GM10248 (cell line): ENCODE measurements at regions not wholly inside any gene's neighbourhood (a gene's known extent, or its start where the extent isn't known, plus 50 kb on each side); places are given as distances from the start of the nearest gene placed in this dataset.
"Not testable (repeated sequence)": the region's sequence is repeated elsewhere in the genome, so short reads cannot be mapped to it uniquely, and the experiment has no call there.

Experiments used
- CTCF ChIA-PET: fragments of 300-600 bp; sonication (Branson Sonifier 250); formaldehyde crosslinking; extraction: SDS; loops from one replicate; lab custom pipeline; 2021; ENCODE audit warnings: antibody characterized with exemption; lab: Yijun Ruan, JAX
- POLR2A ChIA-PET: fragments of 350-650 bp; sonication (Branson Sonifier 250); formaldehyde crosslinking; extraction: SDS; loops from one replicate; lab custom pipeline; 2020; ENCODE audit warnings: antibody characterized with exemption; lab: Yijun Ruan, JAX
- DNase-seq: peaks from one replicate; pipeline ENCODE4 v3.0.0; 2012; ENCODE audit errors: extremely low spot score
- TF ChIP-seq, protein P1 (sequence below): IDR thresholded peaks from 2 replicates; pipeline ENCODE4 v1.5.1; 2012; ENCODE audit warnings: mild to moderate bottlenecking, low read depth; ENCODE audit errors: extremely low read depth, missing control alignments, control extremely low read depth

DNA sequence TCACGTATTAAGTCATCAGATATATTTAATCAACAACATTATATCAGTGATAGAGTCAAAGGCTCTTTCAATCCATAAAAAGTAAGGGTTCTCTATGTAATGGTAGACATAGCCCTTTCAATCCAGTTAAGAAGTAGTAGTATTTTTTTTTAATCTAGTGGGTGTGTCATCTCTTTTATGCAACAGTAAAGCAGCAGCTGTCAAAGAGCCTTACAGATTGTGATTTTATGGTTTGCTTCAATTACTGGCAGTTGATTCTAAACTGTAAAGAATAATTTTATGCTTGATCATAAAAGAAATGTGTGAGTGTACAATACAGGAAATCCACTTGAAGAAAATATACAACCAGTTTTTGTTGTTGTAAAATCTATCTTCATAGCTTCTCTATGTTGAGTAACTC, 902.6 kb upstream of the MBL2 start:
- POLR2A ChIA-PET: no interaction called here
- no peak for DNase-seq
- CTCF ChIA-PET: no interaction called here
- TF ChIP-seq, protein P1, sequence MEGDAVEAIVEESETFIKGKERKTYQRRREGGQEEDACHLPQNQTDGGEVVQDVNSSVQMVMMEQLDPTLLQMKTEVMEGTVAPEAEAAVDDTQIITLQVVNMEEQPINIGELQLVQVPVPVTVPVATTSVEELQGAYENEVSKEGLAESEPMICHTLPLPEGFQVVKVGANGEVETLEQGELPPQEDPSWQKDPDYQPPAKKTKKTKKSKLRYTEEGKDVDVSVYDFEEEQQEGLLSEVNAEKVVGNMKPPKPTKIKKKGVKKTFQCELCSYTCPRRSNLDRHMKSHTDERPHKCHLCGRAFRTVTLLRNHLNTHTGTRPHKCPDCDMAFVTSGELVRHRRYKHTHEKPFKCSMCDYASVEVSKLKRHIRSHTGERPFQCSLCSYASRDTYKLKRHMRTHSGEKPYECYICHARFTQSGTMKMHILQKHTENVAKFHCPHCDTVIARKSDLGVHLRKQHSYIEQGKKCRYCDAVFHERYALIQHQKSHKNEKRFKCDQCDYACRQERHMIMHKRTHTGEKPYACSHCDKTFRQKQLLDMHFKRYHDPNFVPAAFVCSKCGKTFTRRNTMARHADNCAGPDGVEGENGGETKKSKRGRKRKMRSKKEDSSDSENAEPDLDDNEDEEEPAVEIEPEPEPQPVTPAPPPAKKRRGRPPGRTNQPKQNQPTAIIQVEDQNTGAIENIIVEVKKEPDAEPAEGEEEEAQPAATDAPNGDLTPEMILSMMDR: no peak

DNA sequence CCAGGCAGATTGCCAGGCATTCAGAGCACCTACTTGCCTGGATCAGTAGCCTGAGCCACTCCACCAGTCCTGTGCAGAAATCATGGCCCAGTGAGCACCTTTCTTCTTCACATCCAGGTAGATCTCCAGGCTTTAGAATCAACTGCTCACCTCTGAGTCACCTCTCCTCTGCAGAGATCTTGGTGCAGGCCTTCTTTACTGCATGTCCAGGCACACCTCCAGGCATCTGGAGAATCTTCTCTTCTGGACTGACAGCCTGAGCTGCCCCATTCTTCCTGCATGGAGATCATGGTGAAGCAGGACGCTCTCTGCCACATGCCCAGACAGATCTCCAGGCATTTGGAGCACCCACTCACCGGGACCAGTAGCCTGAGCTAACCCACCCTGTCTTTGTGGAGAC, 894.5 kb upstream of the MBL2 start:
- TF ChIP-seq, protein P1: no peak
- ChIA-PET POLR2A (no interaction called here), CTCF (no interaction called here)
- no peak for DNase-seq

DNA sequence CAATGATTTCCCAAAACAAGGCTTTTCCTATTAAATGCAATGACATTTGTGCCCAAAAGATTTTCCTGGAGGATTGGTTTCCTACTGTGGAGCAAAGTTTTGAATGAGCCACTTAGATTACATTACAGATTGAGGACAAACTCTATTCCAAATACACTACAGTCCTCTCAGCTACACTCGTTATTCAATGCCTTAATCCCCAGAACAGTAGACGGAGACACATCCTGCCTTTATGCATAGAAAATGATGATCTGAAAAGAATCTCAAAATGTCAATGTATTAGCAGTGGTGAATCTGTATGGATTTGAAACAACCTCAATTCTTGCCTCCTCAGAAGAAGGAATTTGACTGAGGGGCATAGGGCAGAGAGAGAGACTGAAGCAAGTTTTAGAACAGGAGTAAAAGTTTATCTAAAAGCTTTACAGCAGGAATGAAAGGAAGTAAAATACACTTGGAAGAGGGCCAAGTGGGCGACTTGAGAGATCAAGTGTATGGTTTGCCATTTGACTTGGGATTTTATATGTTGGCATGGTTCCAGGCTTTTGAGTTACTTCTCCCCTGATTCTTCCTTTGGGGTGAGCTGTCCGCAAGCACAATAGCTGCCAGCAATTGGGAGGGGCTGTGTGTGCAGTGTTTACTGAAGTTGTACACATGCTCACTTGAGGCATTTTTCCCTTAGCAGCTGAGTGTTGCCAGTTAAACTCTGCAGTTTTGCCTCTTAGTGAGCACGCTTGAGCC, 891.9 kb upstream of the MBL2 start:
- no peak for DNase-seq
- CTCF ChIA-PET: no interaction called here
- TF ChIP-seq, protein P1: no peak
- POLR2A ChIA-PET: no interaction called here

DNA sequence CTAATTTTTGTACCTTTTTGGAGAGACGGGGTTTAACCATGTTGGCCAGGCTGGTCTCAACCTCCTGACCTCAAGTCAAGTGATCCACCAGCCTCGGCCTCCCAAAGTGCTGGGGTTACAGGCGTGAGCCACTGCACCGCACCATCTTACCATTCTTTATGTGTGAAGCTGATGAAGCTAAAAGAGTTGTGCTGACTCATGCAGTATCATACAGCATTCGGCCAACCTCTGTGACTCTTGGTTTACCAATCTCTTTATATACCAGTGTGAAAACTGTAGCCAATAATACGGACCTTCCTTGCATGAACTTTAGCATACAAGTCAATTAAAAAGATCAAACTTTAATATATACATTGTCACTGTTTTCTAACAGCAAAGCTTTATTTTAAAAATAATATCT, 878.2 kb upstream of the MBL2 start:
- TF ChIP-seq, protein P1: no peak
- CTCF ChIA-PET: interaction anchor here (1.1 kb wide), 1 partner anchor 9 kb away, joined by 4 read pairs; no protein-coding TSS in a partner anchor
- no peak for DNase-seq
- POLR2A ChIA-PET: no interaction called here

DNA sequence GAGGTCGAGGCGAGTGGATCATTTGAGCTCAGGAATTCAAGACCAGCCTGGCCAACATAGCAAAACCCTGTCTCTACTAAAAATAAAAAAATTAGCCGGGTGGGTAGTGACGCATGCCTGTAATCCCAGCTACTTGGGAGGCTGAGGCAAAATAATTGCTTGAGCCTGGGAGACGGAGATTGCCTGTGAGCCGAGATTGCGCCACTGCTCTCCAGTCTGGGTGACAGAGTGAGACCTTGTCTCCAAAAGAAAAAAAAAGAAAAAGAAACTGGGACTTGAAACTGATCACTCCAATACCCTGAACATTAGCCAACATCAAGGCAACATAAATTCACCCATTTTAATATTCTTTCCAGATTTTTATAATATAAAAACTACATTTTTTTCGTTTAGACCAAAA, 874.6 kb upstream of the MBL2 start:
- CTCF ChIA-PET, POLR2A ChIA-PET, DNase-seq: not testable (repeated sequence)

DNA sequence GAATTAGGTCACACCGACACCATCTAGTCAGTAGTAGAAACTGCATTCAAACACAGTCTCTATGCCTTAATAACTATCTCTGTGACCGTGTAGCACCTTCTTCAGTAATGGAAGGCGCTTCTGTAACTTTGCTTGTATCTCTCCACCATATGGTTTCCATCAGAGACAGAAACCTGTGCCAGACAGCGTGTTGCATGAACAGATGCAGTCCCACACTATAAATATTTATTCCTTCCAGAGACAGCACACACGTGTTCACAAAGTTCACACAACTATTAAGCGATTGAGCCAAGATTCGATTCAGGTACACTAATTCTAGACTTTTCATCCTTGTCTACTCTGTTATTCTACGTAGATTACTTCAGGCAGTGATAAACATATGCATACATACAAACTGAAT, 873.9 kb upstream of the MBL2 start:
- TF ChIP-seq, protein P1: no peak
- CTCF ChIA-PET: no interaction called here
- POLR2A ChIA-PET: no interaction called here
- no peak for DNase-seq

DNA sequence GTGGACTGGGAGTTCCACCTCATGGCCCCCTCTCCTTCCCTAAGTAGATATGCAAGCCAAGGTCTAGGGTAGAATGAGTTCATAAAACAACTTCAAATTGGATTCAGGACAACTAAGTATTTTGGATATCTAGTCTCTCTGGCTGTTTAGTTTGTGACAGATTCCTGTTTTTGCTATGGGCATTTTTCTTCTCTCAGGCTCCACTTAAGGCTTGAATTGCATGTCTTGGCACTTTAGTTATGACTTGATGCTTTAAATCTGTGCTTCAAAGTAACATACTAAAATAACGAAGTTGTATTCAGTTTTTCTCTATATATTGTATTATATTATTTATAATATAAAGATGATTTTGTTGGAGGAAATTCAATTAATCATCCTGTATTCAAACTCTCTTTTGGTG, 873.4 kb upstream of the MBL2 start:
- CTCF ChIA-PET: no interaction called here
- POLR2A ChIA-PET: no interaction called here
- DNase-seq: no peak
- TF ChIP-seq, protein P1: no peak
